ENCODE measurements at regions not wholly inside any gene's neighbourhood (a gene's known extent, or its start where the extent isn't known, plus 50 kb on each side); places are given as distances from the start of the nearest gene placed in this dataset.

DNA sequence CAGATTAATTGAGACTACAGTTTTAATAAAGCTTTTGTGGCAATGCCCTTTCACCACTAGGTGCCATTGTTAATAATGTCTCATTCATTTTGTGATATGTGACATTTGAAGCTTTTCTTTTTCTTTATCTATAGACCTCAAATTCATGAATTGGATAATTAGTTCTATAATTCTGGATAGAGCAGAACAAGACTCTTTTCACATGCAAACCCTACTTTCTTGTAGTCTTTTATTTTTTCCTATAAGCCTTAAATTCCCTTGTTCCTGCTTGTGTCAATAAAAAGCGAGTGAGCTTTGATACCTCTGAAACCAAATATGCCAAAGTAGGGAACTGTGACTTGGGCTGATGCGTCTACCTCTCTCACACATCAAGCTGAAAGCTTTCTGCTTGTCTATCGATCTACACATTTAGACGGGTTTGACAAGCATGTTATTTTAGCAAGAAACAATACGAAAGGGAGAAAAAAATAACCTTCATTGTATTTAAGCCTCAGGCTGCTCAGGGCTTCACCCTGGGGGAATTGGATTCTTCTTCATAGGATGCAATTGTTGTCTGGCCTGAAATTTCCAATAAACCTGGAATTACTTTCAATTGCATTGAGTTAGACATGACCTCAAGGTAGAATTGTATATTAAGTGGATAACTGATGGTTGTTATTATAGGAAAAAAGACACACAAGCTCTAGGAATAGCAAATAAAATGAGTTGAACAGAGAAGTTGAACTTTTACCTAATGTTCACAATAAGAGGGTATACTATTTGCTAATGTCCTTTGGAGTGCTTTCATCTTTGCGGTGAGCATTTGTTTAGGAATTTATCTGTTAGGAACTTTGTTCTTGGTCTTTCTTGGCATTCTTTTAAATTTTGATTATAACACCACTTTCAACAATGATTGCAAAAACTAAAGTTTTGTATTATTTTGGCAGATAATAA lies 1150.2 kb upstream of the PCDH9 start:
- Histone ChIP-seq H3K9me3 (ENCODE audit: insufficient read depth, low read depth, low read length) (no peaks in the 10 kb centered on the region), H3K27me3 (ENCODE audit: insufficient read depth, low read length) (no peaks in the 10 kb centered on the region), H3K36me3 (ENCODE audit: insufficient read depth, low read length) (no peaks in the 10 kb centered on the region), H2AFZ (ENCODE audit: low read depth, low read length) (no peak overlapping the region), H3K4me1 (ENCODE audit: insufficient read depth, low read length) (no peaks in the 10 kb centered on the region), H3K27ac (ENCODE audit: low read depth, low read length) (no peak overlapping the region), H3K79me2 (ENCODE audit: insufficient read depth, low read length) (no peaks in the 10 kb centered on the region), H3K9ac (ENCODE audit: low read length) (no peak overlapping the region), H3K4me3 (ENCODE audit: insufficient read depth, low read depth, low read length) (no peak overlapping the region), H3K4me2 (ENCODE audit: low read length) (no peak overlapping the region), H4K20me1 (ENCODE audit: insufficient read depth, low read length) (no peaks in the 10 kb centered on the region)
- Mint-ChIP-seq H3K4me1 (ENCODE audit: low read depth, unreplicated experiment) (no peaks in the 10 kb centered on the region), H3K9me3 (ENCODE audit: unreplicated experiment) (no peaks in the 10 kb centered on the region), H3K27ac (ENCODE audit: unreplicated experiment) (no peak overlapping the region), H3K36me3 (ENCODE audit: low read depth, unreplicated experiment) (no peaks in the 10 kb centered on the region), H3K4me3 (ENCODE audit: unreplicated experiment) (no peak overlapping the region), H3K27me3 (ENCODE audit: low read depth, unreplicated experiment) (no peaks in the 10 kb centered on the region)
- FAIRE-seq, result no peak
- no peak for DNase-seq (ENCODE audit: low read depth)
- TF ChIP-seq, protein P1, sequence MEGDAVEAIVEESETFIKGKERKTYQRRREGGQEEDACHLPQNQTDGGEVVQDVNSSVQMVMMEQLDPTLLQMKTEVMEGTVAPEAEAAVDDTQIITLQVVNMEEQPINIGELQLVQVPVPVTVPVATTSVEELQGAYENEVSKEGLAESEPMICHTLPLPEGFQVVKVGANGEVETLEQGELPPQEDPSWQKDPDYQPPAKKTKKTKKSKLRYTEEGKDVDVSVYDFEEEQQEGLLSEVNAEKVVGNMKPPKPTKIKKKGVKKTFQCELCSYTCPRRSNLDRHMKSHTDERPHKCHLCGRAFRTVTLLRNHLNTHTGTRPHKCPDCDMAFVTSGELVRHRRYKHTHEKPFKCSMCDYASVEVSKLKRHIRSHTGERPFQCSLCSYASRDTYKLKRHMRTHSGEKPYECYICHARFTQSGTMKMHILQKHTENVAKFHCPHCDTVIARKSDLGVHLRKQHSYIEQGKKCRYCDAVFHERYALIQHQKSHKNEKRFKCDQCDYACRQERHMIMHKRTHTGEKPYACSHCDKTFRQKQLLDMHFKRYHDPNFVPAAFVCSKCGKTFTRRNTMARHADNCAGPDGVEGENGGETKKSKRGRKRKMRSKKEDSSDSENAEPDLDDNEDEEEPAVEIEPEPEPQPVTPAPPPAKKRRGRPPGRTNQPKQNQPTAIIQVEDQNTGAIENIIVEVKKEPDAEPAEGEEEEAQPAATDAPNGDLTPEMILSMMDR (IDR thresholded peaks at IDR 0.05; ENCODE audit: insufficient read depth, low read depth, low read length), result no peak
- TF ChIP-seq EZH2 (IDR thresholded peaks at IDR 0.05; ENCODE audit: insufficient read depth, low read length), result no peak

GRCh38 chr13:68378294-68378693 lies 1148.2 kb upstream of the PCDH9 start:
- Histone ChIP-seq H3K27ac (ENCODE audit: low read depth, low read length) (no peak overlapping the region), H3K4me2 (ENCODE audit: low read length) (no peak overlapping the region), H3K36me3 (ENCODE audit: insufficient read depth, low read length) (no peaks in the 10 kb centered on the region), H4K20me1 (ENCODE audit: insufficient read depth, low read length) (no peaks in the 10 kb centered on the region), H3K9ac (ENCODE audit: low read length) (no peak overlapping the region), H3K4me3 (ENCODE audit: insufficient read depth, low read depth, low read length) (no peak overlapping the region), H3K4me1 (ENCODE audit: insufficient read depth, low read length) (no peaks in the 10 kb centered on the region), H3K27me3 (ENCODE audit: insufficient read depth, low read length) (no peaks in the 10 kb centered on the region), H3K79me2 (ENCODE audit: insufficient read depth, low read length) (no peaks in the 10 kb centered on the region), H2AFZ (ENCODE audit: low read depth, low read length) (no peak overlapping the region), H3K9me3 (ENCODE audit: insufficient read depth, low read depth, low read length) (no peaks in the 10 kb centered on the region)
- FAIRE-seq (no peak), DNase-seq (ENCODE audit: low read depth) (no peak)
- no peak for TF ChIP-seq EZH2 (IDR thresholded peaks at IDR 0.05; ENCODE audit: insufficient read depth, low read length)
- TF ChIP-seq, protein P1 (IDR thresholded peaks at IDR 0.05; ENCODE audit: insufficient read depth, low read depth, low read length), result no peak
- H3K9me3 Mint-ChIP-seq (ENCODE audit: unreplicated experiment), result no peaks in the 10 kb centered on the region
- H3K36me3 Mint-ChIP-seq (ENCODE audit: low read depth, unreplicated experiment), result no peaks in the 10 kb centered on the region
- no peaks in the 10 kb centered on the region for H3K4me1 Mint-ChIP-seq (ENCODE audit: low read depth, unreplicated experiment)
- no peaks in the 10 kb centered on the region for H3K27me3 Mint-ChIP-seq (ENCODE audit: low read depth, unreplicated experiment)
- no peak overlapping the region for H3K27ac Mint-ChIP-seq (ENCODE audit: unreplicated experiment)
- no peak overlapping the region for H3K4me3 Mint-ChIP-seq (ENCODE audit: unreplicated experiment)

- no peak overlapping the region for H2AFZ ChIP-seq (ENCODE audit: low read depth, low read length)
- no peaks in the 10 kb centered on the region for H3K9me3 ChIP-seq (ENCODE audit: insufficient read depth, low read depth, low read length)
- Mint-ChIP-seq H3K36me3 (ENCODE audit: low read depth, unreplicated experiment) (no peaks in the 10 kb centered on the region), H3K9me3 (ENCODE audit: unreplicated experiment) (no peaks in the 10 kb centered on the region), H3K27me3 (ENCODE audit: low read depth, unreplicated experiment) (no peaks in the 10 kb centered on the region), H3K27ac (ENCODE audit: unreplicated experiment) (no peak overlapping the region), H3K4me3 (ENCODE audit: unreplicated experiment) (no peak overlapping the region), H3K4me1 (ENCODE audit: low read depth, unreplicated experiment) (peaks cover 6% of the 10 kb centered on the region)
- H3K36me3 ChIP-seq (ENCODE audit: insufficient read depth, low read length), result no peaks in the 10 kb centered on the region
- H3K27ac ChIP-seq (ENCODE audit: low read depth, low read length), result no peak overlapping the region
- no peaks in the 10 kb centered on the region for H3K4me1 ChIP-seq (ENCODE audit: insufficient read depth, low read length)
- H4K20me1 ChIP-seq (ENCODE audit: insufficient read depth, low read length), result no peaks in the 10 kb centered on the region
- no peaks in the 10 kb centered on the region for H3K79me2 ChIP-seq (ENCODE audit: insufficient read depth, low read length)
- no peak overlapping the region for H3K4me3 ChIP-seq (ENCODE audit: insufficient read depth, low read depth, low read length)
- FAIRE-seq (no peak), DNase-seq (ENCODE audit: low read depth) (no peak)
- no peak overlapping the region for H3K9ac ChIP-seq (ENCODE audit: low read length)
- no peak overlapping the region for H3K4me2 ChIP-seq (ENCODE audit: low read length)
- TF ChIP-seq EZH2 (IDR thresholded peaks at IDR 0.05; ENCODE audit: insufficient read depth, low read length), result no peak
- TF ChIP-seq, protein P1 (IDR thresholded peaks at IDR 0.05; ENCODE audit: insufficient read depth, low read depth, low read length), result no peak
- H3K27me3 ChIP-seq (ENCODE audit: insufficient read depth, low read length), result no peaks in the 10 kb centered on the region
Observed at GRCh38 chr13:68375004-68375403, 1144.9 kb upstream of the PCDH9 start.
